ENCODE measurements at regions not wholly inside any gene's neighbourhood (a gene's known extent, or its start where the extent isn't known, plus 50 kb on each side); places are given as distances from the start of the nearest gene placed in this dataset.

- TF ChIP-seq TAF1 (IDR thresholded peaks at IDR 0.05; ENCODE audit: low read depth) (no peak), TCF12 (IDR thresholded peaks at IDR 0.05; ENCODE audit: low read depth) (no peak), REST (IDR thresholded peaks at IDR 0.05; ENCODE audit: low read depth) (no peak), EP300 (IDR thresholded peaks at IDR 0.05; ENCODE audit: borderline replicate concordance) (no peak), FOXM1 (IDR thresholded peaks at IDR 0.05; ENCODE audit: borderline replicate concordance, low read depth) (no peak), MAX (IDR thresholded peaks at IDR 0.05) (no peak), CEBPB (IDR thresholded peaks at IDR 0.05) (no peak), YY1 (IDR thresholded peaks at IDR 0.05; ENCODE audit: low read depth) (no peak), TEAD4 (IDR thresholded peaks at IDR 0.05) (no peak), RAD21 (IDR thresholded peaks at IDR 0.05; ENCODE audit: low read depth) (no peak), CREB1 (IDR thresholded peaks at IDR 0.05; ENCODE audit: low read depth) (no peak), USF1 (IDR thresholded peaks at IDR 0.05) (no peak), NFIC (IDR thresholded peaks at IDR 0.05) (no peak)
Observed at GRCh38 chr12:29024117-29024516, 125.0 kb upstream of the FAR2 start.

Measured in Ishikawa (cell line).